ENCODE measurements at regions not wholly inside any gene's neighbourhood (a gene's known extent, or its start where the extent isn't known, plus 50 kb on each side); places are given as distances from the start of the nearest gene placed in this dataset.

- no peaks in the 10 kb centered on the region for H3K9me1 ChIP-seq (replicated peaks; ENCODE audit: control insufficient read depth, extremely low read depth, insufficient read depth, low read length)
- H3K4me3 ChIP-seq (replicated peaks in 1 of 3; ENCODE audit: insufficient read depth in 1 of 3, low read depth in 1 of 3, low read length in 3 of 3) = no peak overlapping the region
- DNase-seq (ENCODE audit: low read depth, low spot score) (no peak), FAIRE-seq (no peak)
- no peak overlapping the region for H3K9ac ChIP-seq (replicated peaks; ENCODE audit: extremely low read depth, insufficient read depth, low read length)
- POLR2A ChIA-PET = no interaction called here
- no peaks in the 10 kb centered on the region for H3K79me2 ChIP-seq (ENCODE audit: control insufficient read depth, insufficient read depth, low read length)
- dilution Hi-C loops (cut with MboI; ENCODE audit: extremely low pct_ligation_motif_present, low sequenced_read_pairs) = no loop called here
- CTCF ChIA-PET = no interaction called here
- H3K4me1 ChIP-seq (ENCODE audit: control insufficient read depth, extremely low read depth, insufficient read depth, low read length) = no peaks in the 10 kb centered on the region
- H3K4me2 ChIP-seq (ENCODE audit: insufficient read depth, low read length) = no peak overlapping the region
- no peak overlapping the region for H3K27ac ChIP-seq (ENCODE audit: insufficient read depth, low read depth, low read length)
- H3K27me3 ChIP-seq (ENCODE audit: control insufficient read depth in 2 of 2, insufficient read depth in 2 of 2, low read length in 2 of 2) = no peaks in the 10 kb centered on the region
- H3K9me3 ChIP-seq (replicated peaks; ENCODE audit: control insufficient read depth, insufficient read depth, low read length) = peaks cover 7% of the 10 kb centered on the region
- no peaks in the 10 kb centered on the region for H4K20me1 ChIP-seq (replicated peaks; ENCODE audit: control insufficient read depth, extremely low read depth, insufficient read depth, low read length)
- no peak for TF ChIP-seq POLR2AphosphoS5 (IDR thresholded peaks at IDR 0.05; ENCODE audit: insufficient read depth, low read depth, low read length)
- TF ChIP-seq CTCF (IDR thresholded peaks at IDR 0.05; ENCODE audit: extremely low read depth in 1 of 2, insufficient read depth in 1 of 2, low read depth in 1 of 2, low read length in 2 of 2) = no peak
- TF ChIP-seq FOS (IDR thresholded peaks at IDR 0.05; ENCODE audit: borderline replicate concordance, insufficient read depth, low read length) = no peak
- TF ChIP-seq GATA2 (IDR thresholded peaks at IDR 0.05; ENCODE audit: insufficient read depth, insufficient read length, low read depth, low read length) = no peak
- TF ChIP-seq EZH2 (IDR thresholded peaks at IDR 0.05; ENCODE audit: borderline replicate concordance, low read depth, low read length, severe bottlenecking) = no peak
- no peak for TF ChIP-seq POLR2A (IDR thresholded peaks at IDR 0.05; ENCODE audit: low read depth, low read length)
- no peak for TF ChIP-seq MYC (IDR thresholded peaks at IDR 0.05; ENCODE audit: low read depth, low read length)
- TF ChIP-seq JUN (IDR thresholded peaks at IDR 0.05; ENCODE audit: borderline replicate concordance, insufficient read depth, insufficient read length, low read depth) = no peak
- H2AFZ ChIP-seq (ENCODE audit: low read depth, low read length) = no peak overlapping the region
- intact Hi-C loops (cut with micrococcal nuclease) = no loop called here
- no TSS peak for BruUV-seq (replicated peaks)
- H3K36me3 ChIP-seq (ENCODE audit: control insufficient read depth in 2 of 2, extremely low read depth in 1 of 2, insufficient read depth in 2 of 2, low read length in 2 of 2) = no peaks in the 10 kb centered on the region
These were observed 867.4 kb downstream of the TMEM121 start for GRCh38 chr14:106393742-106394141.

All from endothelial cell of umbilical vein (primary cell).